Left ventricle myocardium inferior (tissue), 1 donor: ENCODE measurements at regions not wholly inside any gene's neighbourhood (a gene's known extent, or its start where the extent isn't known, plus 50 kb on each side); places are given as distances from the start of the nearest gene placed in this dataset.

ENCODE experiments used
- DNase-seq: peaks from one replicate; pipeline ENCODE4 v3.0.0-alpha.2; 2020
- H3K27ac ChIP-seq: fragments of 200-600 bp; replicated peaks from 2 replicates; pipeline ENCODE4 v1.8.0; 2021
- H3K27me3 ChIP-seq: fragments of 200-600 bp; 2 replicates; pipeline ENCODE4 v1.8.0; 2021; ENCODE audit warnings: low read depth
- H3K36me3 ChIP-seq: fragments of 200-600 bp; 2 replicates; pipeline ENCODE4 v1.8.0; 2021
- H3K4me1 ChIP-seq: fragments of 200-600 bp; 2 replicates; pipeline ENCODE4 v1.8.0; 2021
- H3K4me3 ChIP-seq: fragments of 200-600 bp; 2 replicates; pipeline ENCODE4 v1.8.0; 2021; ENCODE audit warnings: mild to moderate bottlenecking, moderate library complexity
- H3K9me3 ChIP-seq: fragments of 200-600 bp; replicated peaks from 2 replicates; pipeline ENCODE4 v1.8.0; 2021
- intact Hi-C: fragments of 100-400 bp; cut with micrococcal nuclease; formaldehyde crosslinking; loops from one replicate; pipeline ENCODE4 v1.11.0; 2022
- TF ChIP-seq, protein P1 (sequence below): fragments of 200-600 bp; IDR thresholded peaks from 2 replicates; pipeline ENCODE4 v1.8.0; 2021; ENCODE audit warnings: antibody characterized with exemption, mild to moderate bottlenecking, borderline replicate concordance
- donor health status: DM: no; HTN: yes; CAD: no; lungs with severe emphysema.

DNA sequence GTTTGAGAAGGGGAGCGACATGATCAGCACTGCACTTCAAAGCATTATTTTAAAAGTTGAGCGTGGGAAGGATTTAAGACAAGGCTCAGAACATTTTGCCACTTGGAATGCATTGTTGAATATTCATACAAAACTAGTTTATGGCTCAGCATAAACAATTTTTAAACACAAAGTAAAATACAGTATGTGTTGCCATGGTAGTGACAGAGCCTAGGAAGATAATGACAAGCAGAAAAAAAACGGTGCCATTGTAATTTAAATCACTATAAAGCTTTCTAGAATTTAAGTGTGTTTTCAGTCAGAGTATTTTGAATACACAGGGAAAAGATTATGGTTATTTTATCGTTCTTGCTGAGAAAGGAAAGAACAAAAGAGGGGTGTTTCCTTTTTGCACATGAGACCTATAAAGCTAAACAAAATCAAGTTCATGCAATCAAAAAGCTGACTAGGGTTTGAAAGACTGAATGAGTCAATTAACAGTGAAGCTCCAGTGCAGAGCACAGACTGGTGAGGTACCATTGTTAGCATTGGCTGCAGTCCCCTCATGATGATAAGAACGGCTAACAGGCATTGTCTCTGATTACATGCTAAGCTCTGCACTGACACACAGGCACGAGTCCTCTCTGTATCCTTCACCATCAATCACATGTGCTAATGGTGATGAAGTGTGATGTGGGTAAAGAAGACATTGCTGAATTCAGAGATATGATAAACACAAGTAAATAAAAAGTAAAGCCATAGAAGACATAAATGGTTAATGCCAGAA, 181.9 kb upstream of the VSTM2A start:
- no peak for DNase-seq
- no peak overlapping the region for H3K27ac ChIP-seq
- no peaks in the 10 kb centered on the region for H3K27me3 ChIP-seq
- H3K4me3 ChIP-seq: no peak overlapping the region
- intact Hi-C loops: no loop called here
- no peaks in the 10 kb centered on the region for H3K36me3 ChIP-seq
- no peaks in the 10 kb centered on the region for H3K4me1 ChIP-seq
- H3K9me3 ChIP-seq: no peaks in the 10 kb centered on the region
- TF ChIP-seq, protein P1, sequence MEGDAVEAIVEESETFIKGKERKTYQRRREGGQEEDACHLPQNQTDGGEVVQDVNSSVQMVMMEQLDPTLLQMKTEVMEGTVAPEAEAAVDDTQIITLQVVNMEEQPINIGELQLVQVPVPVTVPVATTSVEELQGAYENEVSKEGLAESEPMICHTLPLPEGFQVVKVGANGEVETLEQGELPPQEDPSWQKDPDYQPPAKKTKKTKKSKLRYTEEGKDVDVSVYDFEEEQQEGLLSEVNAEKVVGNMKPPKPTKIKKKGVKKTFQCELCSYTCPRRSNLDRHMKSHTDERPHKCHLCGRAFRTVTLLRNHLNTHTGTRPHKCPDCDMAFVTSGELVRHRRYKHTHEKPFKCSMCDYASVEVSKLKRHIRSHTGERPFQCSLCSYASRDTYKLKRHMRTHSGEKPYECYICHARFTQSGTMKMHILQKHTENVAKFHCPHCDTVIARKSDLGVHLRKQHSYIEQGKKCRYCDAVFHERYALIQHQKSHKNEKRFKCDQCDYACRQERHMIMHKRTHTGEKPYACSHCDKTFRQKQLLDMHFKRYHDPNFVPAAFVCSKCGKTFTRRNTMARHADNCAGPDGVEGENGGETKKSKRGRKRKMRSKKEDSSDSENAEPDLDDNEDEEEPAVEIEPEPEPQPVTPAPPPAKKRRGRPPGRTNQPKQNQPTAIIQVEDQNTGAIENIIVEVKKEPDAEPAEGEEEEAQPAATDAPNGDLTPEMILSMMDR: no peak

DNA sequence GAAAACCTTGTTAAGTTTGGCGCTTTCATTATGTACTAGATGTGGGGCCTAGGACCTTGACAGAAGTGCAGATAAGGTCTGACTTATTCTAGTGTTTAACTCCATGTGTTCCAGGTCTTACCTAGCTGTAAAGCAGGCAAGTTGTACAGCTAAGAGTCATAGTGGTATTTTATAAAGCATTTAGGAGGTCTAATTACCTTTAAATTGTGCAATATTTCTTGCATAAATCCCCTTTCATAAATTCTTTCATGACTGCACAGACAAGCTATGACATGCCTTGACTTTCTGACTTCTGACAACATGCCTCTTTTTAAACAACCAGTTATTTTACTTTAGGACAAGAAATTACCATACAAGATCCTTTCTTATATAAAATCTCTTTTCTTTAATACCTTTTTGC, 151.6 kb upstream of the VSTM2A start:
- Histone ChIP-seq H3K9me3 (peaks cover 19% of the 10 kb centered on the region), H3K4me3 (no peak overlapping the region), H3K27ac (no peak overlapping the region), H3K36me3 (no peaks in the 10 kb centered on the region), H3K4me1 (no peaks in the 10 kb centered on the region), H3K27me3 (no peaks in the 10 kb centered on the region)
- no peak for DNase-seq
- intact Hi-C loops: no loop called here
- TF ChIP-seq, protein P1: no peak

DNA sequence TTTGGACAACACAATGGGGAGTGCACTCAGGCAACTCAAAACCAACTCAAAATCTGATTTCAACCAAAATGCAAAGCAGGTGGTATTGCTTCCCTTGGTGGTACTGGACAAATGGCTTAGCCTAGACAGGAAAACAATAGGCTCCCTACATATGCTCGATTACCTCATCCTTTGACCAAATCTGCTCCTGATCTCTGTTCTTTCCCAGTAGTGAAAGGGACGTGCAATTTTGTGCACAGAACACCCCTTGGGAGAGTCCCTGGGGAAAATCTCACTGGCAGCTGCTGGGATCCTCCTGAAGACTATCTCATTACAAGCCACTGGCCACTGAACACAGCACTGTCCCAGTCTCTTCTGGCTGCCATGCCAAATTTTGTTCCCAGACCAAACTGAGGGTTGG, 149.2 kb upstream of the VSTM2A start:
- no peaks in the 10 kb centered on the region for H3K36me3 ChIP-seq
- no peak overlapping the region for H3K4me3 ChIP-seq
- TF ChIP-seq, protein P1: no peak
- H3K4me1 ChIP-seq: no peaks in the 10 kb centered on the region
- intact Hi-C loops: no loop called here
- no peak overlapping the region for H3K27ac ChIP-seq
- DNase-seq: no peak
- no peaks in the 10 kb centered on the region for H3K27me3 ChIP-seq
- peaks cover 21% of the 10 kb centered on the region for H3K9me3 ChIP-seq

DNA sequence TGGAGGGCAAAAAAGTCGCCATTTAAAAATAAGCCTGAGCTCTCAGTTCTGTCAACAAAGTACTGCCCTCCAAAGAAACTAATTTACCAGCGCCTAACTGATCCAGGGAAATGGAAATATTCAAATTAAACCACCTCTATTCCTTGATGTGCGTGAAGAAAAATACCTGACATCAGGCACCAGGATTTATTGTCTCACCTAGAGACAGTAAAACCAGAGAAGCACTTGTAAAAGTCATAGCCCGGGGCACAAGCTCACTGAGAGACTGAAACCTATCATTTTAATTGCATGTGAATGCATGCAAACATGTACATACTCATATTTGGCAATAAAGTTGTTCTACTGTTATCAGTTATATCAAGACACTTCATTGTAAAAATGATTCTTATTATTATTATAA, 147.3 kb upstream of the VSTM2A start:
- TF ChIP-seq, protein P1: no peak

DNA sequence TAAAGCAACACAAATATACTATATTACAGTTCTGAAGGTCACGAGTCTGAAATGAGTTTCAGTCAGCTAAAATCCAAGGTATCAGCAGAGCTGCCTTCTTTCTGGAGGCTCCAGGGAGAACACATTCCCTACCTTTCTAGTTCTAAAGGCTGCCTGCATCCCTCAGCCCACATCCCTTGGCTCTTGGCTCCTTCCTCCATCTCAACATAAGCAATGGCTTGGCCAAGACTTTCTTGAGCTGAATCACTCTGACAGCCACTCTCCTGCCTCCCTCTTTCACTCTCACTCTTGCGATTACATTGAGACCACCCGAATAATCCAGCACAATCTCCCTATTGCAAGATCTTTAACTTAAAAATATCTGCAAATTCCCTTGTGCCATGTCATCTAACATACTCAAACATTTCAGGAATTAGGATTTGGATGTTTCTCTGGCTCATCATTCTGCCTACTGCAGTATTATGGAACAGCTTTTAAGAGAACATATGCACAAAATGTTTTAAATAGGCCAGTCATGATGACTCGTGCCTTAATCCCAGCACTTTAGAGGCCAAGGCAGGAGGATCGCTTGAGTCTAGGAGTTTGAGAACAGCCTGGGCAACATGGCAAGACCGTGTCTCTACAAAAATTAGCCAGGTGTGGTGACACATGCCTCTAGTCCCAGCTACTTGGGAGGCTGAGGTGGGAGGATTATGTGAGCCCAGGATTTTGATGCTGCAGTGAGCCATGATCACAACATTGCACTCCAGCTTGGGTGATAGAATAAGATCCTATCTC, 144.2 kb upstream of the VSTM2A start:
- Histone ChIP-seq H3K36me3 (no peaks in the 10 kb centered on the region), H3K27ac (no peak overlapping the region), H3K27me3 (no peaks in the 10 kb centered on the region), H3K4me3 (no peak overlapping the region), H3K9me3 (peaks cover 3% of the 10 kb centered on the region), H3K4me1 (no peaks in the 10 kb centered on the region)
- no peak for DNase-seq
- TF ChIP-seq, protein P1: no peak
- intact Hi-C loops: no loop called here

More for the DNA sequence above, 147.3 kb upstream of the VSTM2A start:
- intact Hi-C loops: no loop called here
- no peak for DNase-seq
- H3K4me1 ChIP-seq: no peaks in the 10 kb centered on the region
- H3K27me3 ChIP-seq: no peaks in the 10 kb centered on the region
- peaks cover 3% of the 10 kb centered on the region for H3K9me3 ChIP-seq
- no peaks in the 10 kb centered on the region for H3K36me3 ChIP-seq
- no peak overlapping the region for H3K27ac ChIP-seq
- no peak overlapping the region for H3K4me3 ChIP-seq
